Karpas-422 (cell line): ENCODE measurements at regions not wholly inside any gene's neighbourhood (a gene's known extent, or its start where the extent isn't known, plus 50 kb on each side); places are given as distances from the start of the nearest gene placed in this dataset.
A peak's percentile ranks its signal among the peaks of the same experiment; 100 is the strongest.

ENCODE experiments used
- DNase-seq: peaks from one replicate; pipeline ENCODE4 v3.0.0-alpha.2; 2015
- H2AFZ ChIP-seq: fragments of 200-600 bp; sonication (generic); 2 replicates; pipeline ENCODE4 v1.6.1; 2014; ENCODE audit warnings: antibody characterized with exemption, low read length, mixed read lengths
- H3K27ac ChIP-seq: fragments of 200-600 bp; sonication (generic); 2 replicates; pipeline ENCODE4 v1.5.1; 2014; ENCODE audit warnings: mild to moderate bottlenecking, low read length, moderate library complexity
- H3K27me3 ChIP-seq: fragments of 200-600 bp; sonication (generic); 2 replicates; pipeline ENCODE4 v1.6.1; 2014; ENCODE audit warnings: low read length, mixed read lengths
- H3K36me3 ChIP-seq: fragments of 200-600 bp; sonication (generic); 2 replicates; pipeline ENCODE4 v1.6.1; 2014; ENCODE audit warnings: low read length, mixed read lengths; ENCODE audit not compliant: insufficient read depth
- H3K4me1 ChIP-seq: fragments of 200-600 bp; sonication (generic); 2 replicates; pipeline ENCODE4 v1.6.1; 2014; ENCODE audit warnings: mild to moderate bottlenecking, low read length, mixed read lengths
- H3K4me2 ChIP-seq: fragments of 200-600 bp; sonication (generic); 2 replicates; pipeline ENCODE4 v1.6.1; 2014; ENCODE audit warnings: low read length, low read depth, mild to moderate bottlenecking; ENCODE audit not compliant: poor library complexity, severe bottlenecking
- H3K4me3 ChIP-seq: fragments of 200-600 bp; sonication (generic); 2 replicates; pipeline ENCODE4 v1.5.1; 2014; ENCODE audit warnings: mild to moderate bottlenecking, antibody characterized with exemption, low read length, mixed read lengths
- H3K79me2 ChIP-seq: fragments of 200-600 bp; sonication (generic); 2 replicates; pipeline ENCODE4 v1.6.1; 2014; ENCODE audit warnings: mild to moderate bottlenecking, low read length, mixed read lengths
- H3K9ac ChIP-seq: fragments of 200-600 bp; sonication (generic); 2 replicates; pipeline ENCODE4 v1.6.0; 2014; ENCODE audit warnings: low read length
- H3K9me2 ChIP-seq: fragments of 200-600 bp; sonication (generic), shearing (Covaris generic); replicated peaks from 2 replicates; pipeline ENCODE4 v1.6.0; 2014; ENCODE audit warnings: mild to moderate bottlenecking, low read length, moderate library complexity; ENCODE audit not compliant: insufficient read depth
- H3K9me3 ChIP-seq: fragments of 300-700, 200-600 bp; sonication (generic); 2 replicates; pipeline ENCODE4 v1.6.1; 2014; ENCODE audit warnings: low read length, mixed read lengths
- H4K20me1 ChIP-seq: fragments of 200-600 bp; sonication (generic); 2 replicates; pipeline ENCODE4 v1.6.1; 2014; ENCODE audit warnings: mild to moderate bottlenecking, antibody characterized with exemption, low read length, low read depth; ENCODE audit not compliant: insufficient read depth

GRCh38 chr2:235382601-235383000, 111.2 kb upstream of the AGAP1 start:
- no peak overlapping the region for H3K4me3 ChIP-seq
- no peaks in the 10 kb centered on the region for H4K20me1 ChIP-seq
- H3K27ac ChIP-seq = no peak overlapping the region
- no peaks in the 10 kb centered on the region for H3K27me3 ChIP-seq
- no peaks in the 10 kb centered on the region for H3K79me2 ChIP-seq
- no peaks in the 10 kb centered on the region for H3K4me1 ChIP-seq
- H3K9me2 ChIP-seq = no peaks in the 10 kb centered on the region
- H3K36me3 ChIP-seq = no peaks in the 10 kb centered on the region
- H2AFZ ChIP-seq = no peak overlapping the region
- no peak for DNase-seq
- H3K4me2 ChIP-seq = no peak overlapping the region
- H3K9me3 ChIP-seq = no peaks in the 10 kb centered on the region
- no peak overlapping the region for H3K9ac ChIP-seq

- Histone ChIP-seq H3K9me2 (no peaks in the 10 kb centered on the region), H3K4me3 (no peak overlapping the region), H3K4me2 (no peak overlapping the region), H3K9me3 (no peaks in the 10 kb centered on the region), H3K27ac (no peak overlapping the region), H3K4me1 (no peaks in the 10 kb centered on the region), H3K79me2 (no peaks in the 10 kb centered on the region), H2AFZ (no peak overlapping the region), H4K20me1 (no peaks in the 10 kb centered on the region), H3K36me3 (no peaks in the 10 kb centered on the region), H3K9ac (no peak overlapping the region), H3K27me3 (no peaks in the 10 kb centered on the region)
- DNase-seq = no peak
These were observed 110.5 kb upstream of the AGAP1 start for GRCh38 chr2:235383272-235383843.

- H3K4me1 ChIP-seq = no peaks in the 10 kb centered on the region
- H3K27me3 ChIP-seq = no peaks in the 10 kb centered on the region
- H3K4me2 ChIP-seq = no peak overlapping the region
- H3K36me3 ChIP-seq = no peaks in the 10 kb centered on the region
- H4K20me1 ChIP-seq = no peaks in the 10 kb centered on the region
- no peak for DNase-seq
- no peaks in the 10 kb centered on the region for H3K9me3 ChIP-seq
- no peak overlapping the region for H3K4me3 ChIP-seq
- H3K9ac ChIP-seq = no peak overlapping the region
- H3K9me2 ChIP-seq = no peaks in the 10 kb centered on the region
- no peak overlapping the region for H3K27ac ChIP-seq
- no peak overlapping the region for H2AFZ ChIP-seq
- H3K79me2 ChIP-seq = no peaks in the 10 kb centered on the region
These were observed 109.2 kb upstream of the AGAP1 start for GRCh38 chr2:235384624-235385023.

GRCh38 chr2:235389626-235390025, 104.2 kb upstream of the AGAP1 start:
- Histone ChIP-seq H3K27me3 (no peaks in the 10 kb centered on the region), H2AFZ (no peak overlapping the region), H3K36me3 (no peaks in the 10 kb centered on the region), H3K9me3 (no peaks in the 10 kb centered on the region), H3K4me1 (peaks cover 4% of the 10 kb centered on the region; the same call in 1 of the 2 replicates), H3K27ac (no peak overlapping the region), H3K4me3 (no peak overlapping the region), H3K79me2 (no peaks in the 10 kb centered on the region), H3K9ac (no peak overlapping the region), H3K9me2 (no peaks in the 10 kb centered on the region), H3K4me2 (no peak overlapping the region), H4K20me1 (no peaks in the 10 kb centered on the region)
- DNase-seq = no peak

GRCh38 chr2:235390108-235390815, 103.6 kb upstream of the AGAP1 start:
- peak; percentile 66 for DNase-seq
- H3K4me3 ChIP-seq = no peak overlapping the region

GRCh38 chr2:235390816-235391194, 103.0 kb upstream of the AGAP1 start:
- H2AFZ ChIP-seq = 0 out of 2 replicates have a peak overlapping the region, but pooled peaks have one; percentile 7

More at GRCh38 chr2:235390108-235390815, 103.6 kb upstream of the AGAP1 start:
- no peak overlapping the region for H3K27ac ChIP-seq
- no peaks in the 10 kb centered on the region for H4K20me1 ChIP-seq
- no peaks in the 10 kb centered on the region for H3K27me3 ChIP-seq
- H3K36me3 ChIP-seq = no peaks in the 10 kb centered on the region
- no peak overlapping the region for H3K9ac ChIP-seq
- no peaks in the 10 kb centered on the region for H3K79me2 ChIP-seq
- H3K4me2 ChIP-seq = no peak overlapping the region
- no peaks in the 10 kb centered on the region for H3K9me2 ChIP-seq
- no peaks in the 10 kb centered on the region for H3K9me3 ChIP-seq
- peaks cover 4% of the 10 kb centered on the region; the same call in 1 of the 2 replicates for H3K4me1 ChIP-seq
- H2AFZ ChIP-seq = 0 out of 2 replicates have a peak overlapping the region, but pooled peaks have one; percentile 7

GRCh38 chr2:235391921-235392615, 101.8 kb upstream of the AGAP1 start:
- H2AFZ ChIP-seq = no peak overlapping the region

More at GRCh38 chr2:235390816-235391194, 103.0 kb upstream of the AGAP1 start:
- H3K9me2 ChIP-seq = no peaks in the 10 kb centered on the region
- no peaks in the 10 kb centered on the region for H3K36me3 ChIP-seq
- H4K20me1 ChIP-seq = no peaks in the 10 kb centered on the region
- H3K79me2 ChIP-seq = no peaks in the 10 kb centered on the region
- no peak overlapping the region for H3K4me3 ChIP-seq
- no peak for DNase-seq
- H3K27ac ChIP-seq = no peak overlapping the region
- no peak overlapping the region for H3K4me2 ChIP-seq
- H3K9ac ChIP-seq = no peak overlapping the region
- H3K27me3 ChIP-seq = no peaks in the 10 kb centered on the region
- no peaks in the 10 kb centered on the region for H3K9me3 ChIP-seq
- H3K4me1 ChIP-seq = peaks cover 4% of the 10 kb centered on the region; the same call in 1 of the 2 replicates

GRCh38 chr2:235394278-235394828, 99.5 kb upstream of the AGAP1 start:
- Histone ChIP-seq H3K27me3 (no peaks in the 10 kb centered on the region), H3K4me2 (no peak overlapping the region), H3K4me1 (peaks cover 4% of the 10 kb centered on the region; the same call in 1 of the 2 replicates), H3K9ac (no peak overlapping the region), H2AFZ (no peak overlapping the region), H3K9me3 (no peaks in the 10 kb centered on the region), H3K27ac (no peak overlapping the region), H3K36me3 (no peaks in the 10 kb centered on the region), H3K9me2 (no peaks in the 10 kb centered on the region), H3K79me2 (no peaks in the 10 kb centered on the region), H4K20me1 (no peaks in the 10 kb centered on the region), H3K4me3 (no peak overlapping the region)
- DNase-seq = no peak

More at GRCh38 chr2:235391921-235392615, 101.8 kb upstream of the AGAP1 start:
- DNase-seq = no peak
- H3K4me2 ChIP-seq = no peak overlapping the region
- no peak overlapping the region for H3K4me3 ChIP-seq
- no peaks in the 10 kb centered on the region for H3K79me2 ChIP-seq
- peaks cover 4% of the 10 kb centered on the region; the same call in 1 of the 2 replicates for H3K4me1 ChIP-seq
- no peaks in the 10 kb centered on the region for H3K9me3 ChIP-seq
- no peaks in the 10 kb centered on the region for H3K27me3 ChIP-seq
- H3K27ac ChIP-seq = no peak overlapping the region
- no peaks in the 10 kb centered on the region for H4K20me1 ChIP-seq
- no peak overlapping the region for H3K9ac ChIP-seq
- no peaks in the 10 kb centered on the region for H3K36me3 ChIP-seq
- no peaks in the 10 kb centered on the region for H3K9me2 ChIP-seq
